ENCODE measurements at regions not wholly inside any gene's neighbourhood (a gene's known extent, or its start where the extent isn't known, plus 50 kb on each side); places are given as distances from the start of the nearest gene placed in this dataset.

DNA sequence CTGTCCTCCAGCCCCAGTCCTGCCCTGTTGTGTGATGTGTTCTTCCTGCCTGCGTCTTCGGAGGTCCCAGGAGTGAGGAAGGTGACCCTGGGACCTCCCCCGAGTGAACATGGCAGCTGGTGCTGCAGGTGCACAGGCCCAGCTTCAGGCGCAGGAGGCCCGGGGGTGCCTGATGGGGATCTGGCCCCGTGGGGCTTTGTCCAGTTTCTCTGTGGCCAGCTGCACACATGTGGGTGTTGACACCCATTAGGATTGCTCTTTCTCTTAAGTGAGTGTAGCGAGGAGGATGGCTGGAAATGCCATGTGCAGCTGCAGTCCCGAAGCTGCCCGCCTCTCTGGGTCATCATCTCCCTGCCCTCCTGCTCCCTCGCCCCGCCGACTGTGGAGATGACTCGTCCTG, 1279.7 kb downstream of the BRD1 start:
- TF ChIP-seq CHD1 (IDR thresholded peaks at IDR 0.05; ENCODE audit: low read depth, low read length) (no peak), SMC3 (IDR thresholded peaks at IDR 0.05; ENCODE audit: low read depth, low read length) (no peak), CTCF (conservative IDR thresholded peaks at IDR 0.05; ENCODE audit: low read depth, low read length) (no peak), CEBPB (IDR thresholded peaks at IDR 0.05; ENCODE audit: low read depth, low read length) (no peak), POLR2A (IDR thresholded peaks at IDR 0.05; ENCODE audit: low read depth, low read length) (no peak), BHLHE40 (IDR thresholded peaks at IDR 0.05; ENCODE audit: low read depth, low read length) (no peak), MAZ (IDR thresholded peaks at IDR 0.05; ENCODE audit: borderline replicate concordance, low read depth, low read length) (no peak)

Data from IMR-90 (cell line).